ENCODE measurements at regions not wholly inside any gene's neighbourhood (a gene's known extent, or its start where the extent isn't known, plus 50 kb on each side); places are given as distances from the start of the nearest gene placed in this dataset.

GRCh38 chr1:30185313-30185712, 538.1 kb downstream of the MATN1 start:
- H3K4me3 ChIP-seq (ENCODE audit: insufficient read length, low read depth) = no peak overlapping the region
- no peaks in the 10 kb centered on the region for H3K9me3 ChIP-seq (ENCODE audit: insufficient read depth, low read length)
- H3K9ac ChIP-seq (ENCODE audit: insufficient read length, low read depth) = no peak overlapping the region
- TF ChIP-seq ZNF274 (IDR thresholded peaks at IDR 0.05; ENCODE audit: low read depth, low read length) (no peak), SUZ12 (IDR thresholded peaks at IDR 0.05; ENCODE audit: extremely low read depth, insufficient read depth, insufficient read length) (no peak), YY1 (IDR thresholded peaks at IDR 0.05; ENCODE audit: insufficient read depth, insufficient read length) (no peak)
- H3K27me3 ChIP-seq (ENCODE audit: insufficient read depth, insufficient read length) = no peaks in the 10 kb centered on the region
- H3K4me1 ChIP-seq (ENCODE audit: insufficient read depth, insufficient read length) = peaks cover 8% of the 10 kb centered on the region
- no peak for DNase-seq (ENCODE audit: low read depth, low spot score)
- H3K36me3 ChIP-seq (ENCODE audit: insufficient read depth, insufficient read length, low read length) = no peaks in the 10 kb centered on the region

- peaks cover 3% of the 10 kb centered on the region for H3K4me1 ChIP-seq (ENCODE audit: insufficient read depth, insufficient read length)
- no peaks in the 10 kb centered on the region for H3K27me3 ChIP-seq (ENCODE audit: insufficient read depth, insufficient read length)
- TF ChIP-seq YY1 (IDR thresholded peaks at IDR 0.05; ENCODE audit: insufficient read depth, insufficient read length) (no peak), SUZ12 (IDR thresholded peaks at IDR 0.05; ENCODE audit: extremely low read depth, insufficient read depth, insufficient read length) (no peak), ZNF274 (IDR thresholded peaks at IDR 0.05; ENCODE audit: low read depth, low read length) (no peak)
- H3K9ac ChIP-seq (ENCODE audit: insufficient read length, low read depth) = no peak overlapping the region
- no peaks in the 10 kb centered on the region for H3K36me3 ChIP-seq (ENCODE audit: insufficient read depth, insufficient read length, low read length)
- no peak for DNase-seq (ENCODE audit: low read depth, low spot score)
- H3K9me3 ChIP-seq (ENCODE audit: insufficient read depth, low read length) = no peaks in the 10 kb centered on the region
- H3K4me3 ChIP-seq (ENCODE audit: insufficient read length, low read depth) = no peak overlapping the region
Measured at GRCh38 chr1:30184393-30185141, 538.8 kb downstream of the MATN1 start.

GRCh38 chr1:30183895-30184294, 539.5 kb downstream of the MATN1 start:
- no peak for DNase-seq (ENCODE audit: low read depth, low spot score)
- H3K4me1 ChIP-seq (ENCODE audit: insufficient read depth, insufficient read length) = peaks cover under 1% of the 10 kb centered on the region
- H3K36me3 ChIP-seq (ENCODE audit: insufficient read depth, insufficient read length, low read length) = no peaks in the 10 kb centered on the region
- TF ChIP-seq ZNF274 (IDR thresholded peaks at IDR 0.05; ENCODE audit: low read depth, low read length) (no peak), YY1 (IDR thresholded peaks at IDR 0.05; ENCODE audit: insufficient read depth, insufficient read length) (no peak), SUZ12 (IDR thresholded peaks at IDR 0.05; ENCODE audit: extremely low read depth, insufficient read depth, insufficient read length) (no peak)
- no peaks in the 10 kb centered on the region for H3K9me3 ChIP-seq (ENCODE audit: insufficient read depth, low read length)
- H3K9ac ChIP-seq (ENCODE audit: insufficient read length, low read depth) = no peak overlapping the region
- no peak overlapping the region for H3K4me3 ChIP-seq (ENCODE audit: insufficient read length, low read depth)
- no peaks in the 10 kb centered on the region for H3K27me3 ChIP-seq (ENCODE audit: insufficient read depth, insufficient read length)

GRCh38 chr1:30183006-30183405, 540.4 kb downstream of the MATN1 start:
- Histone ChIP-seq H3K4me3 (ENCODE audit: insufficient read length, low read depth) (no peak overlapping the region), H3K36me3 (ENCODE audit: insufficient read depth, insufficient read length, low read length) (no peaks in the 10 kb centered on the region), H3K9ac (ENCODE audit: insufficient read length, low read depth) (no peak overlapping the region), H3K9me3 (ENCODE audit: insufficient read depth, low read length) (peaks cover 3% of the 10 kb centered on the region; the same call in 1 of the 2 replicates), H3K27me3 (ENCODE audit: insufficient read depth, insufficient read length) (no peaks in the 10 kb centered on the region), H3K4me1 (ENCODE audit: insufficient read depth, insufficient read length) (no peaks in the 10 kb centered on the region)
- TF ChIP-seq YY1 (IDR thresholded peaks at IDR 0.05; ENCODE audit: insufficient read depth, insufficient read length) (no peak), SUZ12 (IDR thresholded peaks at IDR 0.05; ENCODE audit: extremely low read depth, insufficient read depth, insufficient read length) (no peak), ZNF274 (IDR thresholded peaks at IDR 0.05; ENCODE audit: low read depth, low read length) (no peak)
- DNase-seq (ENCODE audit: low read depth, low spot score) = no peak

- Histone ChIP-seq H3K36me3 (ENCODE audit: insufficient read depth, insufficient read length, low read length) (no peaks in the 10 kb centered on the region), H3K4me3 (ENCODE audit: insufficient read length, low read depth) (no peak overlapping the region), H3K4me1 (ENCODE audit: insufficient read depth, insufficient read length) (no peaks in the 10 kb centered on the region), H3K9me3 (ENCODE audit: insufficient read depth, low read length) (peaks cover 6% of the 10 kb centered on the region; the same call in 1 of the 2 replicates), H3K9ac (ENCODE audit: insufficient read length, low read depth) (no peak overlapping the region), H3K27me3 (ENCODE audit: insufficient read depth, insufficient read length) (no peaks in the 10 kb centered on the region)
- TF ChIP-seq SUZ12 (IDR thresholded peaks at IDR 0.05; ENCODE audit: extremely low read depth, insufficient read depth, insufficient read length) (no peak), ZNF274 (IDR thresholded peaks at IDR 0.05; ENCODE audit: low read depth, low read length) (no peak), YY1 (IDR thresholded peaks at IDR 0.05; ENCODE audit: insufficient read depth, insufficient read length) (no peak)
- no peak for DNase-seq (ENCODE audit: low read depth, low spot score)
Measured at GRCh38 chr1:30179942-30180543, 543.3 kb downstream of the MATN1 start.

GRCh38 chr1:30176477-30176876, 546.9 kb downstream of the MATN1 start:
- TF ChIP-seq SUZ12 (IDR thresholded peaks at IDR 0.05; ENCODE audit: extremely low read depth, insufficient read depth, insufficient read length) = no peak
- no peak for TF ChIP-seq ZNF274 (IDR thresholded peaks at IDR 0.05; ENCODE audit: low read depth, low read length)
- no peak for TF ChIP-seq YY1 (IDR thresholded peaks at IDR 0.05; ENCODE audit: insufficient read depth, insufficient read length)
- H3K4me1 ChIP-seq (ENCODE audit: insufficient read depth, insufficient read length) = peaks cover 1% of the 10 kb centered on the region
- DNase-seq (ENCODE audit: low read depth, low spot score) = no peak
- no peaks in the 10 kb centered on the region for H3K36me3 ChIP-seq (ENCODE audit: insufficient read depth, insufficient read length, low read length)
- no peak overlapping the region for H3K4me3 ChIP-seq (ENCODE audit: insufficient read length, low read depth)
- no peak overlapping the region for H3K9ac ChIP-seq (ENCODE audit: insufficient read length, low read depth)
- H3K9me3 ChIP-seq (ENCODE audit: insufficient read depth, low read length) = peaks cover 6% of the 10 kb centered on the region; the same call in 1 of the 2 replicates
- no peaks in the 10 kb centered on the region for H3K27me3 ChIP-seq (ENCODE audit: insufficient read depth, insufficient read length)

- Histone ChIP-seq H3K9me3 (ENCODE audit: insufficient read depth, low read length) (peaks cover 6% of the 10 kb centered on the region; the same call in 1 of the 2 replicates), H3K36me3 (ENCODE audit: insufficient read depth, insufficient read length, low read length) (no peaks in the 10 kb centered on the region), H3K9ac (ENCODE audit: insufficient read length, low read depth) (no peak overlapping the region), H3K27me3 (ENCODE audit: insufficient read depth, insufficient read length) (no peaks in the 10 kb centered on the region), H3K4me1 (ENCODE audit: insufficient read depth, insufficient read length) (peaks cover 3% of the 10 kb centered on the region), H3K4me3 (ENCODE audit: insufficient read length, low read depth) (no peak overlapping the region)
- DNase-seq (ENCODE audit: low read depth, low spot score) = no peak
- no peak for TF ChIP-seq ZNF274 (IDR thresholded peaks at IDR 0.05; ENCODE audit: low read depth, low read length)
Measured at GRCh38 chr1:30174499-30174898, 548.9 kb downstream of the MATN1 start.

Measured in NT2/D1 (cell line).